Prostate gland (tissue), 2 donors: ENCODE measurements at regions not wholly inside any gene's neighbourhood (a gene's known extent, or its start where the extent isn't known, plus 50 kb on each side); places are given as distances from the start of the nearest gene placed in this dataset.

Source experiments
- CTCF ChIP-seq, 4 experiments: fragments of 200-600 bp in 2 of 4; fragments of 450-650 bp in 2 of 4; sonication (generic) in 2 of 4; IDR thresholded peaks; 1 replicate in 3 of 4; 2 replicates in 1 of 4; pipeline ENCODE4 v1.5.1; 2016 to 2019; ENCODE audit warnings: antibody characterized with exemption in 4 of 4, mild to moderate bottlenecking in 2 of 4, moderate library complexity in 2 of 4
- POLR2A ChIP-seq: fragments of 450-650 bp; IDR thresholded peaks from one replicate; pipeline ENCODE4 v1.6.1; 2016; ENCODE audit warnings: antibody characterized with exemption, mild to moderate bottlenecking

GRCh38 chr13:76466043-76466442, 420.2 kb downstream of the KCTD12 start:
- no peak for TF ChIP-seq CTCF (IDR thresholded peaks at IDR 0.05)
- no peak for TF ChIP-seq POLR2A
